AG20443 (cell line): ENCODE measurements at regions not wholly inside any gene's neighbourhood (a gene's known extent, or its start where the extent isn't known, plus 50 kb on each side); places are given as distances from the start of the nearest gene placed in this dataset.

Experiments used
- DNase-seq: peaks from one replicate; pipeline ENCODE4 v3.0.0; 2012; ENCODE audit warnings: low spot score, mixed read lengths

DNA sequence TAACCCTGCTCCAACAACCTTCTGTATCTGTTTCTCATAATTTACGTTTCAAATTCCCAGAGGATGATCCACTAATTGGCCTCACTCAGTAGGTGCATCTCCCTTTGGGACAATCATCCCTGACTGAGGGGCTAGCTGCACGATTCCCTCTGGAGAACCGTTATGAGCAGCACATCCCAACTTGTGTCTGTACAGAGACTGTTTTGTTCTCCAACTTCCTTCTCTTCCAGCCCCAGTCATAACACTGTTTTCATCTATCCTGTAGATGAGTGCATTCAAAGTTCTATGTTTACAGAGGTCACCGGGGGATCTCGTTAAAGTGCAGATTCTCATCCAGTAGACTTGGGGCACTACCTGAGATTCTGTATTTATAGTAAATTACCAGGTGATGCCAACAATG, 187.2 kb downstream of the REEP3 start:
- DNase-seq = no peak

- no peak for DNase-seq
Measured at GRCh38 chr10:63710703-63711102, 189.5 kb downstream of the REEP3 start.

GRCh38 chr10:63711361-63711760, 190.2 kb downstream of the REEP3 start:
- no peak for DNase-seq

DNA sequence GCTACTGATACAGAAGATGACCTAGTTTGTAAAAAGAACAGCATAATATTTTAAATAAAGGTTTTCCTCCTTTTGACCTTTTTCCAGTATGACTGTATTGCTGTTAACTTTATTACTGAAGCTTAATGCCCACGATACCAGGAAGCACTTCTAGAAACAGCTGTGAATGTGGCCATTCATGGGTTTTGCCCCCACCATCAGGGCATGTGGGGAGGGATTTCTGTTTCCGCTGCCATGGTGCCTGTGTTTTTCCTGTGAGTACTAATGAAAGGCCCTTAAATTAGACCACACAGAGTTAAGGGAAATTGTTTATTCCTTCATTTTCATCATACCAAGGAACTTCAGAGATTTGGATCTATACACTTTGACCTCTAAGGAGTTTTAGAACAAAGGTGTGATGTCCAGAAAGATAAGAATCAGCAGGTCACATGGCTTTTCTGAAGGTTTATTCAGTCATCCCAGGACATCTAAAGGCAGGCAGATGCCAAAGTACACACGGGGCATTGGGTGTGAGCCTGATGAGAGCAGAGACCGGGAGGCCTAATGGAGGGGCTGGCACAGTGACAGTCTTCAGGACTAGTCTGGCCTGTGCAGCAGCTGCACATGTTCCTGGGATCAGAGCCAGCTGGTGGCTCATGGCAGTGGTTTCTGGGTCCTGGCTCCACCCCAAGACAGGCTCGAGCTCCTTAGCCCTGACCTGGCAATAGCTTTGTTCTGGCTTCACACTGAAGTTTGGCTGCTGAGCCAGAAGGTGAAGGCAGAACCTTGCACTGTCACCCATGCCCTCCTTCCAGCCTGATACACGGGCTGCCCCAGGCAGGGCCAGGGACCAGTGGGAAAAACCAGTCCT, 190.9 kb downstream of the REEP3 start:
- peak; percentile 90 for DNase-seq

DNA sequence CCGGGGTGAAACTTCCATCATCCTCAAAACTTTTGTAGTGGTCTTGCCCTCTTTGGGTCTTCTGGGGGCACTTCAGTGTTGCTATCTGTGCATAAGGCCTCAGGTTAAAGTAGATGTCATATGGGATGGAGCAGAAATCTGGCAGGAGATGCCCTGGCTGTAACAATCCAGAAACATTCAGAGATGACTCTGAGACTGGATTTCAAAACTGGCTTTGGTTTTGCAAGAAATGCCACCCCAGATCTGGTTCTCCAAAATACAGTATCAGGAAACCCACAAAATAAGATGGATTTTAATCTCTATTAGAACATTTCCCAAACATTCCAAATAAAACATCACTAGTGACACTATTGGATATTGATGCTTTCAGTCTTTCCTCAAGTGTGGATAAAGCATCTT, 191.5 kb downstream of the REEP3 start:
- DNase-seq = no peak

DNA sequence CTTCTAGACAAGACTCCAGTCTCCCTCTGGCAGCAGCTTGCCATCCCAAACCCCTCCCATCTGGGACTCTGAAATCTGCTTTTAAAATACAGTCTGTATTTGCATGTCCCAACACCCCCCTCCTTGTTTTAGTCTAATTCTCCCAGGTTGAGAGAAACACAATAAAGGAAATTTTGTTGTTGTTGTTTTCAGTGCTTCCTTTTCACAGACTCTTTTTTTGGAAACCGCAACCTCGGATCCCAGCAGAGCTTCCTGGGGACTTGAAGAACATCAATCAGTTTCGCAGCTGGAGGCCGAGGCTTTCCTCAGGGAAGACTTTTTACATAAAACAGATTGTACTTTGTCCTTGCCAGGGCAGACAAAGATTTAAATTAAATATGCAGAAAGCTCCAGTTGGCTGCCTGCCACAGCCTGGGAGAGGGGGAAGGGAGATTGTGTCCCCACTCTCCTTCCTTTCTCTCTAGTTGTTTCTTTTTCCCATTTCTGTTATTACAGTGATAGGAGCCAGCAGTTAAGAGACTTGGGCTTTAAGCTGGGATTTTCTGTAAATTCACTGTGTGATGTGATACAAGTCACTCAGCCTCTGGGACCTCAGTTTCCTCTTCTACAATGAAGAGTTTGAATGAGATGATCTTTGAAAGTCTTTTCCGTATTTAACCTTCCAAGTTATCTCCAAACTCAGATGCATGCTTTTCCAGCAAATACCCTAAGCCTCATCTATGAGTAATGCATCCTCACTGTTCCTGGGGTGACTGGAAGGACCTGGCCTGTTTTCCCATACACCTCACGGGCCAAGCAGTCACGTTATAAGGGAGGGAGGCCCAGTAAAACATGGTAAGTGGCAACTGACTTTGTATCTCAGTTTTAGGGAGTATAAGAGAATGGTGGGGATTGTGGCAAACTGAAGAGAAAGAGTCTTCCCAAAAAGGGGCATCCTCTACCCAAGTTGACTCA, 192.3 kb downstream of the REEP3 start:
- no peak for DNase-seq

DNA sequence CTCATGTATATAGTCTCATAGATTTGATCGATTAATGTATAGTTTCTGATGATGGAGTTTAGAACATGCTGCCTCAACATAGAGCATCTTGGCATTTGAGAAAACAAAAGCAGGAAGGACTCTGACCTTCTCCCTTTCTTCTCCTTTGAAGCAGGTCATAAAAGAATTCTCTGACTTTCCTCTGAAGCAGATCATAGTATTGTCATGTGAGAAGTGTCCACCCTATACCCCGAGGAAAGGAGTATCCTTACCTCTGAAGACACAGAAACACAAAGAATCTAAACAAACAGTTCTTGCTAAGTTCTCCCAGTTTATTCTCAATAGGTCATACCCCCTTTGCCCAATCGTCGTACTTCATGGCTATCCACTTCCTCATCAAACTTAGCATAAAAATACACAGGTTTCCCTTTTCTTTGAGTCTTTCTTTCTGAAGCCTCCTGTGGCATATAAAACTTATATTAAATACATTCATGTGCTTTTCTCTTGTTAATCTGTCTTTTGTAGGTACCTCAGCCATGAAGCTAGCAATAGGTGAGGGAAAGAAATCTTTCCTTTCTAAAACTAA, 194.9 kb downstream of the REEP3 start:
- DNase-seq = no peak

- DNase-seq = no peak
Measured at GRCh38 chr10:63717027-63717715, 196.0 kb downstream of the REEP3 start.

DNA sequence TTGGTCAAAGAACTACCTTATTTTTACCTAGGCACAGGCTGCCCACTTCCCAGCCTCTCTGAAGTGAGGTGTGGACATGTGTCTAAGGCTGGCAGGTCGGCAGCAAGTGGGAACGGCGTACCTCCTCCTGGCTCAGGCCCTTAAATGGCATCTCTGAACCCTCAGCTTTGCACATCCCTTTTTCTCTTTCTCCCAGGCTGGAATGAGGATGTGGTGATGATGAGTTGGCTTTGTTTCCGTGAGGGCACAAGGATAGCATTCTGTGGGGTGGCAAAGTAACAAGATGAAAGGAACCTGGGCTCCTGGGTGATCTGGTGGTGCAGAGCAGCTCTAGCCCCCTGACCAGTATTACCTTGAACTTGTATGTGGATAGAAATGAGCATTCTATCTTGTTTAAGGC, 196.8 kb downstream of the REEP3 start:
- no peak for DNase-seq

- DNase-seq = no peak
Measured at GRCh38 chr10:63718421-63718820, 197.2 kb downstream of the REEP3 start.

DNA sequence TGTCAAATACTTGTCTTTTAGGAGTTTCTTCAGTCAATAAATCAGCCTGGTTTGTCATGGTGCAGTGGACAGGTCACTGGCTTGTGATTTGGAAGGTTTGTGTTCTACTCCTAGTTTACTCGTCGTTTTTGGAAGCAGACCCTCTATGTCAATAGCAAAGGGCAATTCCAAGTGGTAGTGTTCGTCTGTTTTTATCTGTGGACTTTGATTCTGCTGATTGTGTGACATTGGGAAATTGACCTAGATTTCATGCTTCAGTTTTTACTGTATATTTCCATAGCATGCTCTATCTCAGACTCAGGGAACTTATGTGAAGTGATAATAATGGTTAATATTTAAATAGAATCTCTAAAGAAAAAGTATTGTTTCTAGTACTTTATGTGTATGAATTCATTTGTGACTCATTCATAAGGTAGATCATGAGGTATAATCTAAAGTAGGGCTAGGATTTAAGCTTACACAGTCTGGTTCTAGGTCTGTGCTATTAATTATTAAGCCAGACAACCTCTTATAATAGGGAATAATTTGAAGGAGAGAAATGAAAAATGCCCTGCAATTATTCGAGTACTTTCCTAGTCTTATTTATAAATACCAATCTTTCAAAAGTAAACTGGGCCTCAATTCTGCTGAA, 198.1 kb downstream of the REEP3 start:
- DNase-seq = no peak

DNA sequence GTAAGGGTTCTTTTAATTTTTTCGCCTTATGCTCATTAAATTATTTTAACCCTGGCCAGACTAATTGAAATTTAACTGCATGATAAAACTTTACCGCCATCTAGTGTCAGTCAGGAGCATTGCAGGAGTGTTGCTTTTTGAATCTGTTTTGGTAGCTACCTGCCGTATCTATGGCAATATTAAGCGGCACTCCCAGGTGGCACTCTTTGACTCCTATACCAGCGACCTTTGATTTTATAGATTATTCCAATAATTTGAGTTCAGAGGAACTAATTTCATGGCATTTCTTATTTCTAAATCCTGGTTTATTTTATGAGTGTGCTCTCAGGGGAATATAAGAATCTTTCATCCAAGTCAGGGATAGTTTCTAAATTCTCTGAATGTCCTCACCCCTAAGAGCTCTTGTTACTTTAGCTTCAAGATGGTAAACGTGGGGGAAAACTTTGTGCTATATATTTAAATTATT, 198.9 kb downstream of the REEP3 start:
- no peak for DNase-seq

DNA sequence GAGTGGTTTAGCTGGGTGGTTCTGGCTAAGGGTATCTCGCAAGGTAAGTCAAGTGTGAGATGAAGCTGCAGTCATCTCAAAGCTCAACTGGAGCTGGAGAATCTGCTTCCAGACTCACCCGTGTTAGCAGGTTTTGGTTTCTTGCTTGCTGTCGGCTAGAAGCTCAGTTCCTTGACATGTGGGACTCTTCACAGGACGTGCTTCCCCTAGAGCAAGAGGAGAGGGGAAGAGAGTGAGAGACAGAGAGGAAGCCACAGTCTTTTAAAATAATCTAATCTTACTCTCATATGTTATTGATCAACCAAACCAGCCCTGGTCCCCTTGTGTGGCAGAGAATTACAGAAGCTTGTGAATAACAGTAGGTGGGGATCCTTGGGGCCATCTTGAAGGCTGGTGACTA, 199.5 kb downstream of the REEP3 start:
- DNase-seq = no peak

DNA sequence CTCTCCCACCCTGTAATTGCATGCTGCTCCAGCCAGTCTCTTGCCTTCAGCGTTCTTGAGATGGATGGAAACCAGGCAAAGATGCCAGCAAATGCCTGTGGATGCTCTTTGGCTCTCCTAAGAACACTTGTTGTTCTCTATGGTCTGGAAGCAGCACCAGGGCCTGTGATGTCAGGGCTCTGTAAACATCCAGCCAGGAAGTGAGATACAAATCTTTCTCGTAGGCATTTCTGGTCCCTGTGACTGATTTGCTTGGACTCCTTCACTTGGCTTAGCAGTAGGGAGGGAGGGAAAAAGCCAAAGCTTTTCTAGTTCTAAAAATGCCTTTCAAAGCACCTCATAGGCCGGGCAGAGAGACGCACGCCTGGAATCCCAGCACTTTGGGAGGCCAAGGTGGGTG, 201.3 kb downstream of the REEP3 start:
- DNase-seq = peak; percentile 68

- DNase-seq = no peak
Measured at GRCh38 chr10:63723320-63723719, 202.1 kb downstream of the REEP3 start.

GRCh38 chr10:63723741-63724140, 202.5 kb downstream of the REEP3 start:
- DNase-seq = no peak

- DNase-seq = no peak
Measured at GRCh38 chr10:63724922-63725321, 203.7 kb downstream of the REEP3 start.

- no peak for DNase-seq
Measured at GRCh38 chr10:63726867-63727266, 205.7 kb downstream of the REEP3 start.

- DNase-seq = no peak
Measured at GRCh38 chr10:63727636-63728035, 206.4 kb downstream of the REEP3 start.

GRCh38 chr10:63735305-63735704, 214.1 kb downstream of the REEP3 start:
- no peak for DNase-seq

GRCh38 chr10:63738410-63738809, 217.2 kb downstream of the REEP3 start:
- peak; percentile 59 for DNase-seq
